ENCODE measurements at regions not wholly inside any gene's neighbourhood (a gene's known extent, or its start where the extent isn't known, plus 50 kb on each side); places are given as distances from the start of the nearest gene placed in this dataset.
"Not testable (repeated sequence)": the region's sequence is repeated elsewhere in the genome, so short reads cannot be mapped to it uniquely, and the experiment has no call there.

DNA sequence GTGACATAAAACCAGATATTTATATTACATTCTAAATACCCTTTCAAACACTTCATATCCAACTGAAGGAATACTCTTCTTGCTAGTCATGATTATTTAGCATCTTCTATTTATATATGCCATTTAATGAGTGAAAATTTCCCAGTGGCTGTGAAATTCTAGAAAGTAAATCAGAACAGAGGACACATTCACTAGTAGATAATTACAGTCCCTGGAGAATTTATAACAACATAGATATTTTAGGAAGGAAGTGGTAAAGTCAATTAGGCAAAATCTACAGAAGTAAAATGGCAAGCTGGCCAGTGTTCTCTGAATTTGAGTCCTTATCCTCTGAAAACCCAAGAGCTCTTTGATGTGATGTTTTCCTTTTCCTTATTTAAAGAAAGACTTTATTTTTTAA is 121.8 kb downstream of the PMAIP1 start:
- Histone ChIP-seq H3K36me3 (replicated peaks; ENCODE audit: low read depth, low read length) (no peaks in the 10 kb centered on the region), H3K4me1 (ENCODE audit: low read length) (peaks cover 34% of the 10 kb centered on the region), H3K27ac (ENCODE audit: low read length) (no peak overlapping the region), H3K9ac (ENCODE audit: low read length) (no peak overlapping the region), H3K9me3 (ENCODE audit: insufficient read depth, low read length) (no peaks in the 10 kb centered on the region), H3K79me2 (ENCODE audit: low read length) (no peaks in the 10 kb centered on the region), H3K4me3 (ENCODE audit: low read length) (no peak overlapping the region), H3K27me3 (ENCODE audit: low read depth, low read length) (no peaks in the 10 kb centered on the region), H4K20me1 (ENCODE audit: insufficient read depth, low read length) (no peaks in the 10 kb centered on the region), H3K4me2 (ENCODE audit: low read length) (no peak overlapping the region), H2AFZ (ENCODE audit: low read depth, low read length) (no peak overlapping the region)
- TF ChIP-seq, protein P1, sequence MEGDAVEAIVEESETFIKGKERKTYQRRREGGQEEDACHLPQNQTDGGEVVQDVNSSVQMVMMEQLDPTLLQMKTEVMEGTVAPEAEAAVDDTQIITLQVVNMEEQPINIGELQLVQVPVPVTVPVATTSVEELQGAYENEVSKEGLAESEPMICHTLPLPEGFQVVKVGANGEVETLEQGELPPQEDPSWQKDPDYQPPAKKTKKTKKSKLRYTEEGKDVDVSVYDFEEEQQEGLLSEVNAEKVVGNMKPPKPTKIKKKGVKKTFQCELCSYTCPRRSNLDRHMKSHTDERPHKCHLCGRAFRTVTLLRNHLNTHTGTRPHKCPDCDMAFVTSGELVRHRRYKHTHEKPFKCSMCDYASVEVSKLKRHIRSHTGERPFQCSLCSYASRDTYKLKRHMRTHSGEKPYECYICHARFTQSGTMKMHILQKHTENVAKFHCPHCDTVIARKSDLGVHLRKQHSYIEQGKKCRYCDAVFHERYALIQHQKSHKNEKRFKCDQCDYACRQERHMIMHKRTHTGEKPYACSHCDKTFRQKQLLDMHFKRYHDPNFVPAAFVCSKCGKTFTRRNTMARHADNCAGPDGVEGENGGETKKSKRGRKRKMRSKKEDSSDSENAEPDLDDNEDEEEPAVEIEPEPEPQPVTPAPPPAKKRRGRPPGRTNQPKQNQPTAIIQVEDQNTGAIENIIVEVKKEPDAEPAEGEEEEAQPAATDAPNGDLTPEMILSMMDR (IDR thresholded peaks at IDR 0.05; ENCODE audit: low read depth, low read length): no peak
- no peak for TF ChIP-seq EZH2phosphoT487 (IDR thresholded peaks at IDR 0.05; ENCODE audit: low read depth)

DNA sequence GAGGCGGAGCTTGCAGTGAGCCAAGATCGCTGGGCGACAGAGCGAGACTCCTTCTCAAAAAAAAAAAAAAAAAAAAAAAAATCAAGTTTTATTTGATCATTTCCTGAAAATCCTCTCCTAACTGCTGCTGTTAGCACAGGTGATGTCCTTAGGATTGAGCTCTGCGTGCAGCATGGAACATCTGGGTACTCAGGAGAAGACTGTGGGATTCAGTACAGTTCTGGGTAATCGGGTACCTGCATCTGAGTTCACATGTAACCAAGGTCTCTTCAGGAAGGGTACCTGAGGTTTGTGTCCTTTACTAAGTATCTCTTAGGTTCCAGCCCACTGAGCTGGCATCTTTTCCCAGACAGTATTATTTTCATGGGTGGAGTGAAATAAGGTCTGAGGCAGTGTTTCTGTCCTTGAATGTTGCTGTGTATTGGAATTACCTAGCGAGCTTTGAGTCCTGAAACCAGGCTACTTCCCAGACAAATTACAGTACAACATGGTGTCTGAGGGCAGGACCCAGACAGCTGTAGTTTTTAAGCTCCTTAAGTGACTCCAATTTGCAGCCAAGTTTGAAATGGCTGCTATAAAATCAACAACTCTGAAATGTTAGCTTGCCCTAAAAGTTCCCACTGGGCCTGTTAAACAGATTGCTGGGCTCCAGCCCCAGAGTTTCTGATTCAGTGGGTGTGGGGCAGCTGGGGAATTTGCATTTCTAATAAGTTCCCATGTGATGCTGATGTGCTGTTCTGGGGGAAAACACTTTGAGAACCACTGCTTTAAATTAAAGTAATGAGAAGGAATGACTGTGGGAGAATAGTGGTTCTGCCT is 120.5 kb downstream of the PMAIP1 start:
- Histone ChIP-seq H3K9ac (ENCODE audit: low read length) (no peak overlapping the region), H3K27ac (ENCODE audit: low read length) (no peak overlapping the region), H3K4me1 (ENCODE audit: low read length) (peaks cover 46% of the 10 kb centered on the region), H4K20me1 (ENCODE audit: insufficient read depth, low read length) (no peaks in the 10 kb centered on the region), H2AFZ (ENCODE audit: low read depth, low read length) (peak overlapping the region; percentile 48; the same call in 1 of the 2 replicates), H3K27me3 (ENCODE audit: low read depth, low read length) (no peaks in the 10 kb centered on the region), H3K36me3 (replicated peaks; ENCODE audit: low read depth, low read length) (no peaks in the 10 kb centered on the region), H3K9me3 (ENCODE audit: insufficient read depth, low read length) (no peaks in the 10 kb centered on the region), H3K79me2 (ENCODE audit: low read length) (no peaks in the 10 kb centered on the region), H3K4me2 (ENCODE audit: low read length) (peak overlapping the region; percentile 38), H3K4me3 (ENCODE audit: low read length) (0 out of 2 replicates have a peak overlapping the region, but pooled peaks have one; percentile 9)
- no peak for TF ChIP-seq EZH2phosphoT487 (IDR thresholded peaks at IDR 0.05; ENCODE audit: low read depth)
- TF ChIP-seq, protein P1 (IDR thresholded peaks at IDR 0.05; ENCODE audit: low read depth, low read length): no peak

DNA sequence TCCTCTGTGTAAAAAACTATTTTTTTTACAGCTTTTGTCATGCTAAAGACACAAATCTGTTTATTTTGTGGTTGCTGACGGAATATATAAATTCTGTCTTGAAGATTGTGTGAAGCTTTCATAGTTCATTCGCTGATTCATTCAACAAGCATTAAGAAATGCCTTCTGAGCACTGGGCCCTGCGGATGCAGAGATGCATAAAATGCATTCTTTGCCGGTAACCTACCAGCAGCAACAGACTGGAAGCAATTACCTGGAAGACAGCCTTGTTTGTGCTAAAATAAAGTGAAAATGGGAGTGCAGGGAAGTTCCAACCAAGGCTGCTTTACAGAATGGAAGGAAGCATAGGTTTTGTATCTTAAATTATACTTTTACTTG is 119.7 kb downstream of the PMAIP1 start:
- no peak overlapping the region for H2AFZ ChIP-seq (ENCODE audit: low read depth, low read length)
- H4K20me1 ChIP-seq (ENCODE audit: insufficient read depth, low read length): no peaks in the 10 kb centered on the region
- no peaks in the 10 kb centered on the region for H3K9me3 ChIP-seq (ENCODE audit: insufficient read depth, low read length)
- H3K4me3 ChIP-seq (ENCODE audit: low read length): no peak overlapping the region
- H3K9ac ChIP-seq (ENCODE audit: low read length): no peak overlapping the region
- peaks cover 46% of the 10 kb centered on the region for H3K4me1 ChIP-seq (ENCODE audit: low read length)
- H3K27me3 ChIP-seq (ENCODE audit: low read depth, low read length): no peaks in the 10 kb centered on the region
- no peak overlapping the region for H3K27ac ChIP-seq (ENCODE audit: low read length)
- TF ChIP-seq EZH2phosphoT487 (IDR thresholded peaks at IDR 0.05; ENCODE audit: low read depth): no peak
- TF ChIP-seq, protein P1 (IDR thresholded peaks at IDR 0.05; ENCODE audit: low read depth, low read length): no peak
- H3K36me3 ChIP-seq (replicated peaks; ENCODE audit: low read depth, low read length): no peaks in the 10 kb centered on the region
- H3K79me2 ChIP-seq (ENCODE audit: low read length): no peaks in the 10 kb centered on the region
- H3K4me2 ChIP-seq (ENCODE audit: low read length): no peak overlapping the region

DNA sequence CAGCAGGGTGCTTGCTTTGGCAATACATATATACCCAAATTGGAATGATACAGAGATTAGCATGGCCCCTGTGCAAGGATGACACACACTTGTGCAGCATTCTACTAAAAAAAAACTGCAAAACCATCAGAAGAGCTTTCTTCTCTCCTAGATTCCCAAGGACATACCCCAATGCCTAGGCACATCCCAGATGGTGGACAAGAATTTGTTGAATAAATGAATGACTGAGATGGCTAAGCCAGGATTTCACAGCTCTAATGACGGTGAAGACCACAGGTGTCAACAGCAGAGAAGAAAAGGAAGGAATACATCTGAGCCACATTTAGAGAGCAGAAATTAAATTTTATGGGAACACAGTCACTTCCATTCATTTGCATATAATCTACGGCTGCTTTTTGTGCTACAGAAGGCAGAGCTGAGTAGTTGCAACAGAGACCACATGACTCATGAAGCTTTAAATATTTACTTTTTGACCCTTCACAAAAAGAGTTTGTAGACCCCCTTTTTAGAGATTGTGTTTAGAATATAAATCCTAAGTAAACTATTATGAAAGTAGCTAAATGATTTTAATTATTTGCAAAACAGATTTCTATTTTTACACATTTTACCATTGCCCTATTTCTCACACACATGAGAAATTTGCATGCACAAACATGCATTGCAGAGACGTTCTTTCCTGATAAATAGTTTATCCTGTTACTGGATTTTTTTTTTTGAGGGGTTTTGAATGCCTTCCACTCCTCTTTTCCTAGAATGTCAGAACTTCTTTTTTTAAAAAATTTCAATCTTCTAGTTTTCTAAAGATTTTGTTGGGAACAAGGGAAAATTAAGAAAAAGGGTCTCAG is 119.0 kb downstream of the PMAIP1 start:
- H3K27ac ChIP-seq (ENCODE audit: low read length): no peak overlapping the region
- H3K27me3 ChIP-seq (ENCODE audit: low read depth, low read length): no peaks in the 10 kb centered on the region
- H3K4me2 ChIP-seq (ENCODE audit: low read length): no peak overlapping the region
- H3K4me1 ChIP-seq (ENCODE audit: low read length): peaks cover 46% of the 10 kb centered on the region
- no peak overlapping the region for H2AFZ ChIP-seq (ENCODE audit: low read depth, low read length)
- no peak overlapping the region for H3K4me3 ChIP-seq (ENCODE audit: low read length)
- H3K9me3 ChIP-seq (ENCODE audit: insufficient read depth, low read length): no peaks in the 10 kb centered on the region
- H3K79me2 ChIP-seq (ENCODE audit: low read length): no peaks in the 10 kb centered on the region
- TF ChIP-seq, protein P1 (IDR thresholded peaks at IDR 0.05; ENCODE audit: low read depth, low read length): no peak
- TF ChIP-seq EZH2phosphoT487 (IDR thresholded peaks at IDR 0.05; ENCODE audit: low read depth): no peak
- no peak overlapping the region for H3K9ac ChIP-seq (ENCODE audit: low read length)
- H4K20me1 ChIP-seq (ENCODE audit: insufficient read depth, low read length): no peaks in the 10 kb centered on the region
- no peaks in the 10 kb centered on the region for H3K36me3 ChIP-seq (replicated peaks; ENCODE audit: low read depth, low read length)

DNA sequence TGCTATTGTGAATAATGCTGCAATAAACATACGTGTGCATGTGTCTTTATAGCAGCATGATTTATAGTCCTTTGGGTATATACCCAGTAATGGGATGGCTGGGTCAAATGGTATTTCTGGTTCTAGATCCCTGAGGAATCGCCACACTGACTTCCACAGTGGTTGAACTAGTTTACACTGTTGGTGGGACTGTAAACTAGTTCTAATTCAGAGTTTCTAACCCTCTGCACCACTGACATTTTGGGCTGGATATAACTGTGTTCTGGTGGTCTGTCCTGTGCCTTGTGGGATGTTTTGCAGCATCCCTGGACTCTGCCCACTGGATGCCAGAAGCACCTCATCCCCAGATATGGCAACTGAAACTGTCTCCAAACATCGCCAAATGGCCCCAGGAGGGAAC is 118.3 kb downstream of the PMAIP1 start:
- not testable (repeated sequence) for H3K36me3 ChIP-seq (replicated peaks; ENCODE audit: low read depth, low read length); H3K4me3 ChIP-seq (ENCODE audit: low read length); H4K20me1 ChIP-seq (ENCODE audit: insufficient read depth, low read length); H3K4me2 ChIP-seq (ENCODE audit: low read length); H3K9ac ChIP-seq (ENCODE audit: low read length); H3K9me3 ChIP-seq (ENCODE audit: insufficient read depth, low read length); H3K27me3 ChIP-seq (ENCODE audit: low read depth, low read length); H3K27ac ChIP-seq (ENCODE audit: low read length); H3K79me2 ChIP-seq (ENCODE audit: low read length); H2AFZ ChIP-seq (ENCODE audit: low read depth, low read length)
- peaks cover 46% of the 10 kb centered on the region for H3K4me1 ChIP-seq (ENCODE audit: low read length)

Measured in OCI-LY3 (cell line).